Fibroblast of the conjunctiva (primary cell): ENCODE measurements at regions not wholly inside any gene's neighbourhood (a gene's known extent, or its start where the extent isn't known, plus 50 kb on each side); places are given as distances from the start of the nearest gene placed in this dataset.

Experiments used
- DNase-seq: peaks from one replicate; pipeline ENCODE4 v3.0.0-alpha.2; 2010; ENCODE audit warnings: low read depth

DNA sequence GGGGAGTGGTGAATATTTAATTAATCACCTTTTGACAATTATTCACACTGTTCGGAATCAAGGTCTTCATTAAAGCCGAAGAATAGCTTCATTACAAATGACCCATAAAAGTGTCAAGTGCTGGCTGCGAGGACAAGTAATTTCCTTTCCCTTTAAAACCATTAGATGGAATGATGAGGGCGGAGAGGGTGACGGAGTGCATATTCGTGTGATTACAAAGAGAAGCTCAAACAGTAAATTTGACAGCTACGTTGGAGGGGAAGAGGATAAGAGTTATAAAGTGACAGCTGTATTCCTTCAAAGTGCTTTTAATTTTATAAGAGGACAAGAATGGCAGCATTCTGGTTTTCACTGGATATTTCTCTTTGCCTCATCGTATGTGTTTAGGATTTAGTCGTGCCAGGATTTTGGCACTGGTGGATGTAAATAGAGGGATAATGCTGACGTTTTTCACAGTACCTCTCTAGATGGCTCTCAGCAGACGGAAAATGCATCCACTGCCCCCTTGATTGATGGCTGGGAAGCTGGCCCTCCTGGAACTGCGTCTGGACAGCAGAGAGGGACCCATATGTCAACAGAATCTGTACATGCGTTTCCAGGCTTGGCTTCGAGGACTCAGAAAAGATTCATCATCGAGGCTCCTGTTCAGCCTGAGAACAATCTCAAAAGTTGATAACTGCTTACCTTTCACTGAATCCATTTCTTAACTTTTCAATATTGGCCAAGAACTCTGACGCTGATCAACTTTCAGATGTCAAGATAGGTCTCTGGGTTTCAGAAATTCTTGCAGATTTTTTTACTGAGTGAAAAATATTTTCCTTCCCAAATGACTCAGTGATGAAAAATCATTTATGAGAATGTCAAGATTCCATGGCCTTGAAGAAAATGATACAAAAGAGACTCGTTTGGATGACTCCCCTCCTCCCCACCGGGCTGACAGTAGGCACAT is 50.4 kb upstream of the IRX2 start:
- no peak for DNase-seq
